ENCODE measurements at regions not wholly inside any gene's neighbourhood (a gene's known extent, or its start where the extent isn't known, plus 50 kb on each side); places are given as distances from the start of the nearest gene placed in this dataset.

- no peak overlapping the region for H3K4me2 ChIP-seq (ENCODE audit: low read depth, low read length)
- H3K23ac ChIP-seq (ENCODE audit: low read depth, low read length) = no peak overlapping the region
- no peak overlapping the region for H3K18ac ChIP-seq (ENCODE audit: low read depth, low read length)
- H3K4ac ChIP-seq (ENCODE audit: low read depth, low read length) = no peak overlapping the region
- H3K14ac ChIP-seq (replicated peaks; ENCODE audit: low read depth, low read length) = no peak overlapping the region
- no peak overlapping the region for H3K9ac ChIP-seq (ENCODE audit: low read depth, low read length)
- no peak overlapping the region for H3K4me3 ChIP-seq (ENCODE audit: insufficient read depth, low read depth, low read length)
- H3K9me3 ChIP-seq (ENCODE audit: control insufficient read depth, insufficient read depth, low read length) = no peaks in the 10 kb centered on the region
- no peak overlapping the region for H4K8ac ChIP-seq (ENCODE audit: low read depth in 2 of 2, low read length in 2 of 2)
- ATAC-seq (ENCODE audit: low read depth) = no peak
- no peak overlapping the region for H2AFZ ChIP-seq (replicated peaks; ENCODE audit: low read length, poor library complexity)
- BruUV-seq (replicated peaks) = no TSS peak
- no peaks in the 10 kb centered on the region for H3K79me1 ChIP-seq (ENCODE audit: low read depth in 1 of 2, low read length in 2 of 2)
- H2AK9ac ChIP-seq (replicated peaks; ENCODE audit: low read depth, low read length, poor library complexity) = no peak overlapping the region
- H2BK5ac ChIP-seq (ENCODE audit: low read depth, low read length, poor library complexity, severe bottlenecking) = no peak overlapping the region
- H3K4me1 ChIP-seq (ENCODE audit: control insufficient read depth, insufficient read depth, low read length) = peaks cover 6% of the 10 kb centered on the region
- intact Hi-C loops (cut with micrococcal nuclease) = no loop called here
- POLR2A ChIA-PET (ENCODE audit: unreplicated experiment) = no interaction called here
- no peak overlapping the region for H3K56ac ChIP-seq (ENCODE audit: extremely low read depth, insufficient read depth, low read length)
- no peaks in the 10 kb centered on the region for H4K20me1 ChIP-seq (ENCODE audit: insufficient read depth, low read length)
- no peak overlapping the region for H3K27ac ChIP-seq (ENCODE audit: insufficient read depth, low read length)
- no peak overlapping the region for H2BK20ac ChIP-seq (ENCODE audit: low read depth, low read length)
- H3K9me1 ChIP-seq (ENCODE audit: insufficient read depth, low read length) = peaks cover 4% of the 10 kb centered on the region; the same call in 1 of the 2 replicates
- no CpG with 5 or more reads among the region's 2 CpGs for WGBS, 2 experiments (ENCODE audit: extremely low coverage in 2 of 2, insufficient read length in 1 of 2)
- CTCF ChIA-PET = interaction anchor here (0.7 kb wide), 1 partner anchor 462 kb away, joined by 3 read pairs; no protein-coding TSS in a partner anchor
- no peaks in the 10 kb centered on the region for H3K27me3 ChIP-seq (ENCODE audit: control insufficient read depth, insufficient read depth, low read length)
- H3K36me3 ChIP-seq (ENCODE audit: control insufficient read depth, insufficient read depth, low read length) = no peaks in the 10 kb centered on the region
- H2AK5ac ChIP-seq (ENCODE audit: low read depth, low read length) = no peak overlapping the region
- no peak for TF ChIP-seq CEBPB (IDR thresholded peaks at IDR 0.05; ENCODE audit: low read depth, low read length)
- no peak for TF ChIP-seq SMC3 (IDR thresholded peaks at IDR 0.05; ENCODE audit: low read depth, low read length)
- no peak for TF ChIP-seq FOS (IDR thresholded peaks at IDR 0.05; ENCODE audit: low read depth, low read length)
- TF ChIP-seq CTCF (conservative IDR thresholded peaks at IDR 0.05; ENCODE audit: low read depth, low read length) = no peak
- TF ChIP-seq NFE2L2 (IDR thresholded peaks at IDR 0.05; ENCODE audit: low read depth, low read length) = no peak
- no peak for TF ChIP-seq CHD1 (IDR thresholded peaks at IDR 0.05; ENCODE audit: low read depth, low read length)
- no peak for TF ChIP-seq RCOR1 (IDR thresholded peaks at IDR 0.05; ENCODE audit: insufficient replicate concordance, low read length)
- TF ChIP-seq ELK1 (IDR thresholded peaks at IDR 0.05; ENCODE audit: borderline replicate concordance, low read depth, low read length) = no peak
- TF ChIP-seq USF2 (IDR thresholded peaks at IDR 0.05; ENCODE audit: low read depth, low read length) = no peak
- TF ChIP-seq MAFK (IDR thresholded peaks at IDR 0.05; ENCODE audit: low read depth, low read length) = no peak
- H2BK15ac ChIP-seq (ENCODE audit: low read depth, low read length) = no peak overlapping the region
- no peak for DNase-seq
- in situ Hi-C loops (cut with MboI; ENCODE audit: low sequenced_read_pairs) = no loop called here
- H2BK120ac ChIP-seq (ENCODE audit: low read depth, low read length) = no peak overlapping the region
- H4K91ac ChIP-seq (ENCODE audit: insufficient read depth, low read depth, low read length) = no peak overlapping the region
- no peak overlapping the region for H4K5ac ChIP-seq (ENCODE audit: low read depth, low read length)
- dilution Hi-C loops (cut with HindIII; ENCODE audit: low sequenced_read_pairs, unreplicated experiment) = no loop called here
These were observed 106.8 kb downstream of the NUDT12 start for GRCh38 chr5:103455796-103456195.
